ENCODE measurements at regions not wholly inside any gene's neighbourhood (a gene's known extent, or its start where the extent isn't known, plus 50 kb on each side); places are given as distances from the start of the nearest gene placed in this dataset.
"Not testable (repeated sequence)": the region's sequence is repeated elsewhere in the genome, so short reads cannot be mapped to it uniquely, and the experiment has no call there.

- DNase-seq = no peak
These were observed 244.1 kb upstream of the MAF start for GRCh38 chr16:79844603-79845002.

DNA sequence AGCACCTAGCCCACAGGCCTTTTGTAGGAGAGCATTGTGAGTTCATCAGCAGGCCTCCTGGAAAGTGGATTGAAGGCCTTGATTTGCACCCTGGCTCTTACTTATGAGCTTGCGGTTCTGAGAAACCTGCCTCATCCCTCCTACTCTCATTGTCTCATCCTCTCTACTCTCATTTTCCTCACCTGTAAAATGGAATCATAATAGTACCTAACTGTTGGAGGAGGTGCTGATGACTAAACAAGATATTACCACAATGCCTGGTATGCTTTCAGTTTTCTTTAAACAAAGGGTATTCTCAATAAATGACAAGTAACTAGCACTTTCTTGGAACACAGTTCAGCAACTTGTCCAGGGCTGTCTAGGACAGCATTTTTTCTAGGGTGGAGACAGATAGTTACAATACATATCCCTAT is 243.1 kb upstream of the MAF start:
- no peak for DNase-seq

- DNase-seq = no peak
These were observed 242.6 kb upstream of the MAF start for GRCh38 chr16:79843145-79843544.

DNA sequence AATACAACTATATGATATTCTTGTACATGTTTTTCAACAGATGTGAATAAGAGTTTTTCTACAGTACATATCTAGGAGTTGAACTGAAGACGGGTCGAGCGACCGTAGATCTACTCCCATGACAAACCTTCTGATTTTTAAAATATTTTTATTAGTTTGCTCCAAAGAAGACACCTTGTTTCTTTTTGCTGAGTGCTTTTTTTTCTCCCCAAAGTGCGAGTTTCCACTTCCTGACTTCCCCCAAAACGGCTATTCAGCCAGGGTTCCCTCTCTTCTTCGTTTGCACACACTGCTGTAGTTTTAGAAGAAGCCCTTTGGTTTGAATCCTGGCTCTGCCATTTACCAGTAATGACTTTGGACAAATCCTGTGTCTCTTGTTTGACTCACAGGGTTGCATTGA is 241.7 kb upstream of the MAF start:
- no peak for DNase-seq

GRCh38 chr16:79839466-79840341 is 239.2 kb upstream of the MAF start:
- no peak for DNase-seq

DNA sequence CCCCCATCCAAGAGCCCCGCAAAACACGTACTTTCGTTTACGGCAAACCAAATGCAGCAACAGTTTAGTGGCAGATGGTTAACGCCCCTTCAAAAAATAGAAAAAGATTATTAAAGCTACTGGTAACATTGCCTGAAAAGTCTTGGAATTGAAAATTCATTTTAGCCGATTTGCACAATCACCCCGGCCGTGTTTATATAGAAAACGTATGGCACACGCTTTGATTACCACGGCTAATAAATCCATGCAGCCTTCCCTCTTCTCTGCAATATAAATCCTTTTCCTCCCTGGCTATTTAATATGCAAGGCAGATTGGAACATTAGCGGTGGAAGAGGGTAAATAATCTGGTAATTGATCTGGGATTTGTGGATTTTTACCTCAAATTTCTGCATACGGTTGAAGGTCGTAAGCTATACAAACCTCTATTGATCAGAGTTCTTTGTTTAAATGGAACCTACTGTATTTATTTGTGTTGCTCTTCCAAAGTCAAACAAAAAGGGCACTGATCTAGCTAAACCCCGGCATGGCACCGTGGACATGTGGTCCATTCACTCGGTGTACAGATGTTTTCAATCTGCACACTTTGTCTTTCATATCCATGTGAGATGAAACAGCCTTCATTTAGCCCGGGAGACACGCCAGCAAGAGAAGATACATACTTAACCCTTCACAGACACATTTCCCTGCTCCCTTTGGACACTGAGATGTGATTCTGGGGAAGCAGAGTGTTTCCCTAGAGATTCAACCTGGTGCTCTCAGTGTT is 238.1 kb upstream of the MAF start:
- DNase-seq = no peak

DNA sequence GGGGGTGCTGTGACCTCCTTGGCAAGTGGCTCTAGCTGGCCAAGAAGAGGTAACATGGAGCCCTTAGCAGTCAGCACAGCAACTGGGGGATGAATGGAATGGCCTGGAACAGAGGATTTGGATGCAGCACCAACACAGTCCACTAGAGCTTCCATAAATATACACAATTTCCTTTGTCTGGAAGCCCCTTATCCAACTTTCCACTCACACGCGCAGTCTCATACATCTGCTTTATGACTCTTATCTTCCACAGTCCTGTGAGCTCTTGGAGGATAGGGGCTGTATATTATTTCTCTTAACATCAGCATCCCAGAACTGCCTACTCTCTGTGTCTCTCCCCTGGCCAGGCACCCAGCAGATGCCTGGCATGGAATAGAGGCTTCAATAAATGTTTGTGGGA is 235.6 kb upstream of the MAF start:
- DNase-seq = no peak

GRCh38 chr16:79835194-79835593 is 234.7 kb upstream of the MAF start:
- no peak for DNase-seq

GRCh38 chr16:79834720-79835119 is 234.2 kb upstream of the MAF start:
- no peak for DNase-seq

- not testable (repeated sequence) for DNase-seq
These were observed 233.5 kb upstream of the MAF start for GRCh38 chr16:79834003-79834402.

DNA sequence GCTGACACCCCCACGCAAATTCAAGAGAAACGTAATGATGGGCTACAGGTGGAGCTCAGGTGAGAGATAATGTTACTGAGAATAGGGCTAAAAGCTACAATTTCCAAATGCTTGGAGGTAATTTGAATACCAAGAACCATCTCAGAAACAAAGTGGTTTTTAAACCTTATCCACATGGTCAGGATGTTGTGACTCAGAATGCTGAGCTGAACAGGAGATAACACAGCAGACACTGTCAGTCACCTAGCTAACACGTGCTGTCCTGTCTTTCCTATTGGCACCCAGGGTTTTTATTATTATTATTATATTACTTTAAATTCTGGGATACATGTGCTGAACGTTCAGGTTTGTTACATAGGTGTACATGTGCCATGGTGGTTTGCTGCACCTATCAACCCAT is 233.0 kb upstream of the MAF start:
- no peak for DNase-seq

DNA sequence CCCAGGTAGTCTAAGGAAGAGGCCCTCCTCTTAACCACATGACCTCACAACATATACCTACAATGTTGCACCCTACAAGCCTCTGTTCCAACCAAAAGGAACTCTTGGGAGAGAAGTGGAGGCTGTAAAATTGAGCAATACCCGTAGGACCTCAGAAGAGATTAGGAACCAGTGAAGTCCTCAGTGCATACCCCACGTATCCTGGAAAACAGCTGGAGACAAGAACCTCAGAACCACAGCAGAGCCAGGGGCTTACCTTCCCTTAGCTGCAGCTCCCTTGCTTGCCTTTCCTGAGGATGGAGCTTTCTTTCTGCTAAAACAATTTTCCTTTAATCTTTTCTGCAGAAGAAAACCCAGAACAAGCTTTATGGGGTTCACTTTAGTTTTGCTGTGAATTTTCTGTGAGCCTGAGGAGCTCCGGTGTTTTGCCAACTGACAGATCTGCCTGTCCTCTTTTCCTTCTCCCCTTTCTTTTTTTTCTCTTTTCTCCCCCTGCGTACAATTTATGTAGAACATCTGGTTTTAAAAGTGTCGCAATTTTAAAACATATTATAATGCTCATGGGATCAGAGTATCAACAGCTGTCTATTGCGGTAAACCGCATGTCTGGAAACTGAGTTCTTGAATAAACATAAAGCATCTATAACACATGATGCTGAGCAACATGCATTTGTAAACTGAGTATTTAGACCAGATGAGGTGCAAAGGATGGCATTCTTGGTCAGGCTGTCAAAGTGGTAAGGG is 226.4 kb upstream of the MAF start:
- no peak for DNase-seq

- DNase-seq = no peak
These were observed 224.5 kb upstream of the MAF start for GRCh38 chr16:79825002-79825401.

DNA sequence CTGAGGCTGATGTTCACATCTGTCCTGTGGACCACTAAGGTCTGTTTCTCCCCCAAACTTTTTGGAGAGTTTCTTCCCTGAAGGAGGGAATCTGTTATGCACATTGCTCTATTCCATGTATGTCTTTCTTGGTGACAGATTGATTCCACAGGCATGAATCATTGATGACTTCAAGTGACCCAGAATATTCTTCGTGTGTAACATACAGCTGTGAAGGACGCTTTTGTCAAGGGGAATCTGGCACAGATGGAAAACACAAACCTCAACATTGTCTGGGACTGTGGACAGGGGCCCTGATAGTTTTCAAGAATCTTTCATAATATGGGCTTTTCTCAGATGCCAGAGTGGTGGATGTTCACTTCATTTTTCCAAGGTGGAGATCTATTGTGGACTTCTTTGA is 223.1 kb upstream of the MAF start:
- DNase-seq = no peak

- DNase-seq = peak; percentile 60
These were observed 221.4 kb upstream of the MAF start for GRCh38 chr16:79821911-79822310.

DNA sequence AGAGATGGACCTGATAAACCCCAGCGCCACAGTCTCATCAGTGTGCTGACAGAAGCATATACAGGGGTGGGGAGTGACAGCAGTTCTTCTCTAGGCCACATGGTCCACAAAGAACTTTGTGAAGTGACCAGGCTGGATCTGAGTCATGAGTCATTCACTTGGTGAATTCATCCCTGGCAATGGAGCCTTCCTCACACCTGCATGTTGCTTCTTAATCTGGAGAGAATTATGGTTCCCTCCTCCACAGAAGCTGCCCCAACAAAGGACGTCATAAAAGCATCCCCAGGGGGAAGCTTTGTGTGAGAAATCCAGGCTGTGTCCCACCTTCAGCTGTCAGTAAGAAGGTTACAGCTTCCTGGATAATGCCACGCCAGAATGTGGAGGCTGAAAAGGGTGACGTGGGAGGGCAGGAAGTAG is 215.6 kb upstream of the MAF start:
- no peak for DNase-seq

- DNase-seq = no peak
These were observed 214.5 kb upstream of the MAF start for GRCh38 chr16:79815049-79815448.

GRCh38 chr16:79814124-79814523 is 213.6 kb upstream of the MAF start:
- no peak for DNase-seq

- peak; percentile 51 for DNase-seq
These were observed 211.0 kb upstream of the MAF start for GRCh38 chr16:79811541-79811940.

DNA sequence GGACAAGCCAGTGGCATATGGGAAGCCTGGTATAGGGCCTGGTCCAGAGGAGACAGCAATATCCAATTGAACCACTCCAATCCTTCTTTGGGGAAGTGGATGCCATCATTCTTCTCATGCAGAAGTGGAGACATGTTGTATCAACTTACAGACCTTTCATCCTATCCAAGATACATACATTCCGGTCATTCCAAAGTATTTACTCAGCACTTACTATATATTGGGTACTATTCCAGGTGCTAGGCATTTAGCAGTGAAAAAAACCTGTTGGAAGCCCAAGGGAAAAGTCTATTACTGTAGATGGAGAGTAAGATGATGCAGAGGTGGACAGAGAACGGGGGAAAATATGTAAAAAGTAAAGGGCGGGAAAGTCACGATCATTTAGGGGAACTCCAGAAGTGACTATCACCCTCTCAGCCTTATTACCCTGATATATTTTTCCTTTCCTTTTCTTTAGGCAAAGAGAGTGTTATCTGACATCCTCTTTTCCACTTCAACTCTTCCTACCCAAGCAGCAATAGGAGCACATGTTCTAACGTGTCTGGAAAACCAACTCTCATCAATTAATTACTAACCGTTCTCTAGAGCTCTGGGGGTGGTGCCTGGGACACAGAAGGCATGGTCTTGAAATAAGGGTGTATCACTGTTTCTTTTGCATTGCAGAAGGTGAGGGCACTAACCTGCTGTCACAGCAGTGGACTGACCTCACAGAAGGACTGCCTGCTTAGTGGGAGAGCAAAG is 210.1 kb upstream of the MAF start:
- DNase-seq = peak; percentile 81

DNA sequence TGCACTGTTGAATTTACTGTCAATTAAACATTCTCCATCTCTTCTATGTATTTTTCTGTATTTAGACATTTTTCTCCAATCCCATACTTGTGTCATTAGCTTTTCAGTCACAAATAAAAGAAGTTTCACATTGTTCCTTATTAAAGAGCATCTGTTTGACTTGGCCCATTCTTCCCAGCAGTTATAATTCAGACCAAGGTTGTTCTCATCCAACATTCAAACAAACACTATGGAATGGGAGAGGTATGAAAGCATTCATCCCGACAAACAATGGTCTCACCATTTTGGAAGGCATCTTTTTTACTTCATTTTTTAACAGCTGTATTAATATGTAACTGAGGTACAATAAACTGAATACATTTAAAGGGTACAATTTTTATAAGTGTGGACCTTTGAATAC is 208.8 kb upstream of the MAF start:
- no peak for DNase-seq

DNA sequence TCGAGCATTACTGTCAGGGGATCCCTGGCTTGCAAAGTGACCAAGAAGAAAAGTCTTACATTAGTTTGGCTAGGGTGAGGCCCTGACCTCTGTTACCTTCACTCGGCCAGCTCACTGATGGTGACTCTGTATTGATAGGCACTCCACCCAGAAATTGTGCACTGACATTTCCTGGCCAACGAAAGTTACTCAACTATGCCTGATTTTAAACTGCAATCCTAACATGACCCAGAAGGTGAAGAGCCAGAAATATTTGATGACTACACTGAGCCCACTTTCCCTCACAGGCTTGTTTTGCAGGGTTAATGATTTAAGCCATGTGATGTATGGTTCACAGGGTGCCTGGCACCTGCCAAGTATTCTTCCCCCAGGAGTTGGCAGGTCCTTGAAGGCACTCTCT is 208.2 kb upstream of the MAF start:
- no peak for DNase-seq

DNA sequence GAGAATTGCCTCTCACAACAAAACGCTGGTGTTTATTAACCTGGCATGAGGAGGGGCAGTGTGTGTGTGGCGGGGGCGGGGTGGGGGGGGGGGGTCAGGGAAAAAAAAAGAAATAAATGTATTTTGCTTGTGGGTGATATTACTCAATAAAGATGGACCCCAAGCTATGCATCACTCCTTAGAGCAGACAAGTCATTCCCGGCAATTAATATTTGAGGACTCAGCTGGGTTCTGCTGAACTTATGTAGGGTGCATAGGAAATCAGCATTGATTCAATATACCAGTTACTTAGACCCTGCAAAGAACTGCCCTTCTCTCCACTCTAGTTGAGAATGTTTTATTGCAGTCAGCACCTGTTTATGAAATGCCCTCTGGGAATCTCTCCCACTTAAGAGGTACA is 206.2 kb upstream of the MAF start:
- no peak for DNase-seq
